ENCODE measurements at regions not wholly inside any gene's neighbourhood (a gene's known extent, or its start where the extent isn't known, plus 50 kb on each side); places are given as distances from the start of the nearest gene placed in this dataset.

- no peaks in the 10 kb centered on the region for H3K36me3 Mint-ChIP-seq (ENCODE audit: unreplicated experiment)
- TF ChIP-seq CTCF (IDR thresholded peaks at IDR 0.05; ENCODE audit: partially characterized antibody, unreplicated experiment) = no peak
- DNase-seq = no peak
- H3K9me3 Mint-ChIP-seq (ENCODE audit: unreplicated experiment) = no peaks in the 10 kb centered on the region
- no peaks in the 10 kb centered on the region for H3K4me1 Mint-ChIP-seq (ENCODE audit: low read depth, unreplicated experiment)
- no peak overlapping the region for H3K4me3 Mint-ChIP-seq (ENCODE audit: unreplicated experiment)
- H3K27me3 Mint-ChIP-seq (ENCODE audit: unreplicated experiment) = no peaks in the 10 kb centered on the region
- no peak overlapping the region for H3K27ac Mint-ChIP-seq (ENCODE audit: unreplicated experiment)
These were observed 152.5 kb downstream of the TMEM38B start for GRCh38 chr9:105846825-105847224.

GRCh38 chr9:105850852-105851500 is 156.6 kb downstream of the TMEM38B start:
- Mint-ChIP-seq H3K4me3 (ENCODE audit: unreplicated experiment) (no peak overlapping the region), H3K4me1 (ENCODE audit: low read depth, unreplicated experiment) (no peaks in the 10 kb centered on the region), H3K27me3 (ENCODE audit: unreplicated experiment) (no peaks in the 10 kb centered on the region), H3K36me3 (ENCODE audit: unreplicated experiment) (no peaks in the 10 kb centered on the region), H3K27ac (ENCODE audit: unreplicated experiment) (no peak overlapping the region), H3K9me3 (ENCODE audit: unreplicated experiment) (peaks cover 3% of the 10 kb centered on the region)
- no peak for DNase-seq
- no peak for TF ChIP-seq CTCF (IDR thresholded peaks at IDR 0.05; ENCODE audit: partially characterized antibody, unreplicated experiment)

GRCh38 chr9:105854026-105854782 is 159.9 kb downstream of the TMEM38B start:
- Mint-ChIP-seq H3K27me3 (ENCODE audit: unreplicated experiment) (no peaks in the 10 kb centered on the region), H3K9me3 (ENCODE audit: unreplicated experiment) (peaks cover 3% of the 10 kb centered on the region), H3K27ac (ENCODE audit: unreplicated experiment) (no peak overlapping the region), H3K4me3 (ENCODE audit: unreplicated experiment) (no peak overlapping the region), H3K4me1 (ENCODE audit: low read depth, unreplicated experiment) (no peaks in the 10 kb centered on the region), H3K36me3 (ENCODE audit: unreplicated experiment) (no peaks in the 10 kb centered on the region)
- DNase-seq = no peak
- TF ChIP-seq CTCF (IDR thresholded peaks at IDR 0.05; ENCODE audit: partially characterized antibody, unreplicated experiment) = no peak

GRCh38 chr9:105854783-105855724 is 160.7 kb downstream of the TMEM38B start:
- peaks cover 4% of the 10 kb centered on the region for H3K9me3 Mint-ChIP-seq (ENCODE audit: unreplicated experiment)
- no peak for DNase-seq
- H3K4me1 Mint-ChIP-seq (ENCODE audit: low read depth, unreplicated experiment) = no peaks in the 10 kb centered on the region
- no peaks in the 10 kb centered on the region for H3K36me3 Mint-ChIP-seq (ENCODE audit: unreplicated experiment)
- no peaks in the 10 kb centered on the region for H3K27me3 Mint-ChIP-seq (ENCODE audit: unreplicated experiment)
- H3K4me3 Mint-ChIP-seq (ENCODE audit: unreplicated experiment) = no peak overlapping the region
- H3K27ac Mint-ChIP-seq (ENCODE audit: unreplicated experiment) = no peak overlapping the region
- TF ChIP-seq CTCF (IDR thresholded peaks at IDR 0.05; ENCODE audit: partially characterized antibody, unreplicated experiment) = no peak

Measured in glutamatergic neuron (in vitro differentiated cells).